Right ventricle myocardium inferior (tissue), 1 donor: ENCODE measurements at regions not wholly inside any gene's neighbourhood (a gene's known extent, or its start where the extent isn't known, plus 50 kb on each side); places are given as distances from the start of the nearest gene placed in this dataset.
"Not testable (repeated sequence)": the region's sequence is repeated elsewhere in the genome, so short reads cannot be mapped to it uniquely, and the experiment has no call there.

Experiments used
- ATAC-seq: fragments of 200-7000 bp; cut with Tn5 transposase; one replicate; pipeline ENCODE4 v1.9.1; 2020; ENCODE audit warnings: mild to moderate bottlenecking, moderate library complexity
- DNase-seq: peaks from one replicate; pipeline ENCODE4 v3.0.0; 2021; ENCODE audit errors: missing footprints
- intact Hi-C: fragments of 100-400 bp; cut with DNase I; formaldehyde crosslinking; loops from one replicate; pipeline ENCODE4 v1.11.0; 2022
- donor health status: DM: no; HTN: yes; CAD: no; lungs with severe emphysema.

DNA sequence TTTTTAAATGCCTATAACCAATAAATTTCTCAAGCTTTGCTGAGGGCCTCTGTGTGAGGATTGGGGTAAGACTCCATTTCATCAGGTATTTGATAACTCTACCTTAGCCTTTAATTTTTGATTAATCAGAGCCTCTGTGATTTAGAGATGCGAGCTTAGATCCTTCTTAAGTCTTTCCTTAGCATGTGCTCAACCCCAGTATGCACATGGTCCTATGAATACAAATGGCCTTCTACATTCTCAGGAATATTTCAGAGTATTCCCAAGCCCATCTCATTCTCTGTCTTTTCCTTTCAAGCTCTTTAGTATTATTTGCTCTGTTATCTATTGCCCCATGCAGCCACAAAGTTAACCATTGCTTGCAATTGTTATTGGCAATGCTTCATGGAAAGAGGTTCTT is 1407.7 kb downstream of the LRFN5 start:
- intact Hi-C loops: no loop called here
- ATAC-seq: no peak
- no peak for DNase-seq

DNA sequence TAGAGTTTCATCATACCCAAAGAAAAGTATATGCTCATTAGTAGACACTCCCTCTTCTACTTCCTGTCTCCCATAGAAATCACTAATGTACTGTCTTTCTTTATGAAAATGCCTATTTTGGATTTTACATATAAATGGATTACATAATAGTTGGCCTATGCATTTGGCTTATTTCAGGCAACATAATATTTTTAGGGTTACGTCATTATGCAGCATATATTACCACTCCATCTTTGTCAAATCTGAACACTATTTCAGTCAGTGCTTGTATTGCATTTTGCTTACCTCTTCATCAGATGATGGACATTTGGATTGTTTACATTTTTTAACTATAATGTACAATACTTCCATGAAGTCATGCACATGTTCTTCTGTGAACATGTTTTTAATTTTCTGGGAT is 1406.1 kb downstream of the LRFN5 start:
- intact Hi-C loops: no loop called here
- DNase-seq (no peak), ATAC-seq (no peak)

DNA sequence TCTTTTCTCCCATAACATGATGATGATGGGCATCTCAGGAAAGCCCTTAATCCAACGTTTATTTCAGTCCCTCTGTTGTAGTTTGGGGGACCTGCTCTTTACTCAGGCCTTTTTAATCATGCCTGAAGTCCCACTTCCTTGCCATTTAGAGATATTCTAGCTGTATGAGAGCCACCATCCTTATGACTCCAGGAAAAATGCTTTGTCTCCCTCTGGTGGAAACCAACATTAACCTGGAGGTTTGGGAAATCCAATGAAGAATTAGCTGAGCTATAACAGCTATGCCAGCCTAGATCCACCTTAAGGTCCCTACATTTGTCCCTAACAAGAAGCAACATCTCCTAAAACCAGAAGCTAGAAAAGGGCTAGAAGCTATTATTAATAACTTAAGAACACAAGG is 1399.1 kb downstream of the LRFN5 start:
- ATAC-seq (no peak), DNase-seq (no peak)
- intact Hi-C loops: no loop called here

DNA sequence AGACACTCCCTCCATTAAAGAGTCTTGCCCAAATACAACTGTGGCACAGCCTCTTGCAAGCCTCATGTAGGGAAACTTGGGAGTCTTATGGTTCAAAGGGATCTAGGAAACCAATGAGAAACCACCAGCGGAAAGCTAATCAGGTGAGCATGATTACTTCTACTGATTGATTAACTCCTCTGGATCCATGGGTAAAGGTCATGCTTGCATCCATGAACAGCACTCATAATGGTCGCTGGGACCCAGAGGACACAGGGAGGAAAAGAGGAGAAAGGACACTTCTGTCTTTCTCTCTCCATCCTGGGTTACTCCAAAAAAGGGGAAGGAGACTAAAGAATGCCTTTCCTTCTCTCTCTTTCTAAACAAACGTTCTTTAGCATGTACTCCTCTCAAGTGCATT is 1397.2 kb downstream of the LRFN5 start:
- ATAC-seq (no peak), DNase-seq (no peak)
- intact Hi-C loops: no loop called here

DNA sequence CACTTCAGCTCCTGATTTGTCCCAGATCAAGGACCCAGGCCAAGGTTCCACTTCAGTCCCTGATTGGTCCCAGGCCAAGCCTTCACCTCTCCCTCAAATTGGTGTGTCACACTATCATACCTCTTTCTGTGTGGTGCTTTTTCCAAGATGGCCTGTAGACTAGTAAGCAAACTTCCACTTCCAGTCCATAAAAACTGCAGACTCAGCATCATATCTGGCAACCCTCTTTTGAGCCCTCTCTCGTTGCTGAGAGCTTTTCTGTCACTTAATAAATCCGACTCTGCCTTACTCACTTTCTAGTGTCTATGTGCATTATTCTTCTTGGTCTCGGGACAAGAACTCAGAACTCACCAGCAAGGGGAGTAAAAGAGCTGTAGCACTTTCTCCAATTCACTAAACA is 1395.1 kb downstream of the LRFN5 start:
- intact Hi-C loops: no loop called here
- ATAC-seq (no peak), DNase-seq (no peak)

DNA sequence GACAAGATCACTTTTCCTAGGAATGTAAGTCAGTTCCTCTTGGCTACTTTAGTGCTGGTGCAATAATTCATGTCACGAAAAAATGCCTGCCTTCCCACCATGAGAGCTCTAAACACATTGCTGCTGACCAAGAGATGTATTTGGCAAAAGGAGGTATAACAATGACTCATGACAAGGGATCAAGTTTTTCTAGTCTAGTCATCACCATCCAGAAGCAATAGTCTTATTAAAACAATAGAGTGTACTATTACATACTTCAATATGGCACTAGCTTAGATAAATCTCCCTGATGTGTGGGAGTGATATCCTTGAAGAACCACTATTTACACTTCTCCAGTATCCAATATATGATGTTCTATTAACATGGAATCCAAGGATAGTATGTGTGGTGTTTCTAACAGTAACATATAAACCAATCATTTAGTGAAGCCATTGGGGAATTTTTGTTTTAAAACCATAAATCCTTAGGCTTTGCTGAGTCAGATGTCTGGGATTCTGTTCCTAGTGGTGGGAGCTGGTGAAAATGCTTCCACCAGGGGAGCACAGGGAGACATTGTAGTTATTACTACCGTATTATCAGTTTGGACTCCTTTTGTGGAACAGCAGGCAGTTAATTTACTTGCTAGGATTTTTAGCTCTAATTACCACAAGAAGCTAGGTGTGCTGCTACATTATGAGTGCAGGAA is 1387.5 kb downstream of the LRFN5 start:
- DNase-seq (no peak), ATAC-seq (no peak)
- intact Hi-C loops: no loop called here

DNA sequence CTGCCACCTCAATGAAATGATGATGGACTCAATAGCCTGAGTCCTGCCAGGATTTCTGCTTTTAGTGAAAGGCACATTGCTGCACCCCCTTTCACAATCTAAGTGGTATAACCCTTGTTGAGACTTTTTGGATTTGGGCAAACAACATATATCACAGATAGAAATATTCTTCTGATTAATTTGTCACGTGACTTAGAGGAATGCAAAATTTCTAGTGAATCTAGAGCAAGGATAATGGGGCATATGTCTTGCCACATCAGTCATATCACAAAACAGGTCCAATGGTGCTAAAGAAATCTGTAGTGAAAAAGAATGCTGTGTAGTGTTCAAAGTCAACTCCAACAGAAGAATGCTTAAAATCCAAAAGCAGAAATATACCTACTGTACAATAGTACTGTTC is 1386.3 kb downstream of the LRFN5 start:
- intact Hi-C loops: no loop called here
- DNase-seq (no peak), ATAC-seq (no peak)

DNA sequence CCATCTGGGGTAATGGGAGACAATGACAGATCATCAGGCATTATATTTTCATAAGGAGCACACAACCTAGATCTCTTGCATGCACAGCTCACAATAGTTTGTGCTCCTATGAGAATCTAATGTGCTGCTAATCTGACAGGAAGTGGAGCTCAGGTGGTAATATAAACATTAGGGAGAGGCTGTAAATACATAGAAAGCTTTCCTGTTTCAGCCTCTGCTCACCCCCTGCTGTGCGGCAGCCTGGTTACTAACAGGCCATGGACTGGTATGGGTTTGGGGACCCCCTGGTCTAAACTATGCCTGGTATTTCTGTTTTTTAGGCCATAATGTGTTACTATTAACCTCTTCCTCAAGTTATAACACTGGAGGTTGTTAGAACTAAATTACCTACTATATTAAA is 1373.7 kb downstream of the LRFN5 start:
- intact Hi-C loops: no loop called here
- ATAC-seq (no peak), DNase-seq (no peak)

DNA sequence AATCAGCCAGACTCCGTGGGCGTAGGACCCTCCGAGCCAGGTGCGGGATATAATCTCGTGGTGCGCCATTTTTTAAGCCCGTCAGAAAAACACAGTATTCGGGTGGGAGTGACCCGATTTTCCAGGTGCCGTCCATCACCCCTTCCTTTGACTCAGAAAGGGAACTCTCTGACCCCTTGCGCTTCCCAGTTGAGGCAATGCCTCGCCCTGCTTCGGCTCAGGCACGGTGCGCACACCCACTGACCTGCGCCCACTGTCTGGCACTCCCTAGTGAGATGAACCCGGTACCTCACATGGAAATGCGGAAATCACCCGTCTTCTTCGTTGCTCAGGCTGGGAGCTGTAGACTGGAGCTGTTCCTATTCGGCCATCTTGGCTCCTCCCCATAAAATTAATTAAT is 1366.5 kb downstream of the LRFN5 start:
- ATAC-seq, intact Hi-C loops: not testable (repeated sequence)
- peak; percentile 37 for DNase-seq

DNA sequence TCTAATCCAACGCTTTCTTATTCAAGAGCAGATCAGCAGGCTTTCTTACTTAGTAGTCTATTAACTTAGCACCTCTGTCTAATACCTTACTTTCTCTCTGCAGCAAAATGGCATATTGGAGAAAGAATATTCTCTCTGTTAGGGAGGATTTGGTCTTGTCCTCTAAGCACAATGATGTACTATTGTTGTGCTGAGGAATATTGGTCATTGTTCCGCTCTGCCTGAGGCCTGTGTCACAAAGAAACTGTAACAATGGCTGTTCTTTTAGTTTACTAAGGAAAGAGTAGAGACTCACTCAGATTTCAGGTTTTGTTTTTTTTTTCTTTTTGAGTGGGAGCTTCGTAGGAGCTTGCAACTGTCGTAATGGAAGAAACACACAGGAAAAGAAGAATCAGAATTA is 1358.8 kb downstream of the LRFN5 start:
- intact Hi-C loops: no loop called here
- DNase-seq: no peak
- ATAC-seq: no peak

DNA sequence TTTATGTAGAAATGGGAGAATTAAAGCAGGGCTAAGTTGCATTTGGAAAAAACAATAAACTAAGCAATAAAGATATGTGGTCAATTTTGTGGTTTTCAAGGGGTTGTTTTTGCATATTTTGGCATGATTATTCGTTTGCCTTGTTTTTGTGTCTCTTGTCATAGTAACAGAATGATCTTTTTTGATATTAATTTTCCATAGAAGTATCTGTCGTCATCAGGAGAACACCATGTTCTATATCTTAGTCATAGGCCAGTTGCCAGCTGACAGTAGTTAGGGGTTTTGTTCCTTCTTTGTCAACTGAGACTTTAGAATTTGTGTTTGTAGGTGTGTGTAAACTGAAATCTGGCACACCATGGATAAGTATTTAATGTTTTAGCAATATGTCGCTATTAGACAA is 1354.8 kb downstream of the LRFN5 start:
- intact Hi-C loops: no loop called here
- ATAC-seq (no peak), DNase-seq (no peak)

DNA sequence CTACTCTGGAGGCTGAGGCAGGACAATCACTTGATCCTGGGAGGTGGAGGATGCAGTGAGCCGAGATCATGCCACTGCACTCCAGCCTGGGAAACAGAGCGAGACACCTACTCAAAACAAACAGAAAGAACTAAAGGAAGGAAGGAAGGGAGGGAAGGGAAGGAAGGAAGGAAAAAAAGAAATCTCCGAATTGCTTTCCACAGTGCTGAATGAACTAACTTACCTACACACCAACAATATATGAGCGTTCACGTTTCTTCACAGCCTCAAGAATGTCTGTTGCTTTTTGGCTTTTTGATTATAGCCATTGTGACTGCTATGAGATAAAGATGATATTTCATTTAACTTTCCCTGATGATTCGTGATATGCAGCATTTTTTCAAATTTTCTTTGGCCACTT is 1343.7 kb downstream of the LRFN5 start:
- no peak for ATAC-seq
- no peak for DNase-seq
- intact Hi-C loops: no loop called here

DNA sequence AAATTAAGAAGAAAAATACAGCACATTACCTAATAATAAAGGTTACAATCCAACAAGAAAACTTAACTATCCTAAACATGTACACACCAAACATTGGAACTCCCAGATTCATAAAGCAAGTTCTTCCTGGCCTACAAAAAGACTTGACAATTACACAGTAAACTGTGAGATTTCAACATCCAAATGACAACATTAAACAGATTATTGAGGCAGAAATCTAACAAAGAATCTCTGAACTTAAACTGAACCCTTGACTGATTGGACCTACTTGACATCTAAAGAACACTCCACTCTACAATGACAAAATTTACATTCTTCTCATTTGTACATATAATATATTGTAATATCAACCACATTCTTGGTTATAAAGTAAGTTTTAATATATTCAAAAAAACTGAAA is 1341.3 kb downstream of the LRFN5 start:
- no peak for DNase-seq
- ATAC-seq: no peak
- intact Hi-C loops: no loop called here

DNA sequence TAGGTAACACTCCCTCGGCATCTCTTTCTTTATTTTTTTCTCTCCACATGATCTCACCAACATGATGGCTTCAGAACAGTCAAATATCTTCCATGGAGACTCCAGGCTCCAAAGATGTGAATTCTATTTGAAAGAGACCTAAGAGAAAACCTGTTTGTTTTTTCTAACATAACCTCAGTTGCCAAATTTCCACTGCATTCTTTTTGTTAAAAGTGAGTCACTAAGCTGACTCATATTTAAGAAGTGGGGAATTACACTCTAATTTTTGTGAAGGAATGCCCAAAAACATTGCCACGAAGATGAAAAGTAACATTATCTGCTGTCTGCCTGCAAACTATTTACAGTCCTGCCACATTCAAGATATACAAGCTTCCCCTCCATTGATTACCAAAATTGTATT is 1337.6 kb downstream of the LRFN5 start:
- intact Hi-C loops: no loop called here
- no peak for DNase-seq
- no peak for ATAC-seq

DNA sequence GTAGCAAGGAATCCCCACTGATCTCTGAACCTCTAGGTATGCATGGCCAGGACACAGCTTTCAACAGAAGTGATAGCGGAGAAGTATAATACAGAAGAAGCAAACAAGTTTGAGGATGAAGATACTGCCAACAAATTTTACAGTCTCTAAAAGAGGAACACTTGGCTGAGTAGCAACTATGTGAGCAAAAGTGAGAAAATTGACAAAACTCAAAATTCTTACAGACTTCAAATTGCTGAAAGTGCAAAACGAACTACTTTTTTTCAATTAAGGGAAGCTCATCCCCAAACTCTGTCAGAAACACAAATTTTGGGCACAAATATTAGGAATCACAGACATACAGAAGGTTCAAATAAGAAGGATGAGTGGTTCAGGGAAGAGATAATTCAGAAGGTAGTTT is 1324.6 kb downstream of the LRFN5 start:
- DNase-seq (no peak), ATAC-seq (no peak)
- intact Hi-C loops: no loop called here

DNA sequence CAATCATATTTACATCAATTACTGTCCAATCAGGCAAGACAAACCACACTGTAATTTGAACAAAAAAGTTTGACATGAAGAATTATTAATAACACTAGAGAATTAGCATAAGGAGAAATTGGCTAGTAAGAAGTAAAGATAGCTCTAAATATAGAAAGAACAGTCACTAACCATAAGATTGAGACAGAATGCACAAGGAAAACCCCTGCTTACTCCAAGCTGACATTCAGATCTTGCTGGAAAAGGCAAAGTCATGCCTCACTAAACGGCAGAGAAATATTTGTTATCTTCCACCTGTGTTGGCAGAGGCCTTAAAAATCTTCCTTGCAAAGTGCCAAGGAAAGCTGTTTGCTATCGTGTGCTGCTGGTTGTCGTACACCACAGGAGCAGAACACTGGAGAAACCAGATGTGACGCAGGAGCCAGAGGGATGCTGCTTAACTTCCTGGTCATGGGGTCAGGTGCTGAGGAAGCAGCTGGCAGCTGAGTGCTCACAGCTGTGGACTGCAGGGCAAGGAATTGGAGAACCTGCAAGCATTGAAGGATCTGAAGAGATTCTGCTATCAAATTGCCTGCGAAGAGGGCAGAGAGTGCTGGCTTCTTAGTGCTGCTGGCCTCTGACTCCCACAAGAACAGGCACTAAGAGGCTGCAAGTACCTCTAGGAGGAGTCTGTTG is 1323.3 kb downstream of the LRFN5 start:
- intact Hi-C loops: no loop called here
- ATAC-seq (no peak), DNase-seq (peak; percentile 62)

DNA sequence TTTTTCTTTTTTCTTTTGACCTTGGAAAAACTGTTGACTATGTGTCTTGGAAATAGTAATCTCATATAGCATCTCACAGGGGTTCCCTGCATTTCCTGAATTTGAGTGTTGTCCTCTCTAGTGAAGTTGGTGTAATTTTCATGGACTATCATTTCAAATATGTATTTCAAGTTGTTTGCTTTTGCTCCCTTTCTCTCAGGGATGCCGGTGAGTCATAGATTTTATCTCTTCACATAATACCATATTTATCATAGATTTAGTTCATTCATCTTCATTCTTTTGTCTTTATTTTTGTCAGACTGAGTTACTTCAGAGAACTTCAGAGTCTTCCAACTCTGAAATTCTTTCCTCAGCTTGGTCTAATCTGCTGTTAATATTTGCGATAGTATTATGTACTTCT is 1320.6 kb downstream of the LRFN5 start:
- no peak for ATAC-seq
- intact Hi-C loops: no loop called here
- DNase-seq: no peak

DNA sequence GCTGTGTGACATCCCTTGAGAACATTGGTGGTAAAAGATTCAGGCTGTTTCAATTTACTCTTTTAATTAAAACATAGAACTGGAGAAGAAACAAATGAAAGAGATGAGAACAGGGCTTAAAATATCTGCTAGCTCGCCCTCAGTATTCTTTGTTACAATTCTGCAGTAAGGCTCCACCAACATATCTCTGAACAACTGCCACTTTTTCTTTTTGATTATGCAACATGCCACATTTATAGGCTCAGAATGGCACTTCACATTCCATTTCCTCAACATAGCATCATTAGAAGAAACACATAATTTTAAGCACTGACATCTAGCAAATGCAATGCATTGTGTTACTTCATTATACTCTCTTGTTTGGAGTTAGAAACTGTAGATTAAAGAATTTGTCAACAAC is 1315.2 kb downstream of the LRFN5 start:
- no peak for ATAC-seq
- intact Hi-C loops: no loop called here
- DNase-seq: no peak

DNA sequence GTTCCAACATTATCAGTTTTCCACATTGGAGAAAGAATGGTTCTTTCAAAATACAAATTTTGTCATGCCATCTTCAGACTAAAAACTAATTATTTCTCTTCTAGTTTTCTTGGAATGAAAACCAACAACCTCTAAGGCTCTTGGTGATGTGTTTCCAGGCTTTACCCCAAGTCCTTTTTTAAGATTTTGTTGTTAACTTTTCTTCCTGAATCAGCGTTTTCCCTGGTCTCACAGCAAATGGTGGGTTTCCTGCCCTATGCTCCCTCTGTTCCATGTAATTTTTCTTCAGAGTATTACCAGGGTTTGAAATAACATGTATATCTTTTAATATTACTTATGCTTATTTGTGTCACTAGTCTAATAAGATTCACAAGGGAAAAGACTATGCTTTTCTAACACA is 1311.9 kb downstream of the LRFN5 start:
- intact Hi-C loops: no loop called here
- ATAC-seq: no peak
- no peak for DNase-seq

DNA sequence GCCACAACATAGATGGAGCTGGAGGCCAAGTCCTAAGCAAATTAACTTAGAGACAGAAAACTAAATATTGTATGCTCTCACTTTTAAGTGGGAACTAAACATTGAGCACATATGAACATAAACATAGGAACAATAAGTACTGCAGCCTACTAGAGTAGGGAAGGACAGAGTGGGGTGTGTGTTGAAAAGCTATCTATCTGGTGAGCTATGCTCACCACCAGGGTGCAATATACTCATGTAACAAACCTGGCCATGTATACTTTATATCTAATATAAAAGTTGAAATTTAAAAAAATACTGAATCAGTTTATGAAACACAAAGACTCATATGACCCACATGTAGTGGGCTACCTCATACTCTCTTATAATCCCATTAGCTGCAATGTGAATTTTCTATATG is 1305.0 kb downstream of the LRFN5 start:
- ATAC-seq (no peak), DNase-seq (no peak)
- intact Hi-C loops: no loop called here

DNA sequence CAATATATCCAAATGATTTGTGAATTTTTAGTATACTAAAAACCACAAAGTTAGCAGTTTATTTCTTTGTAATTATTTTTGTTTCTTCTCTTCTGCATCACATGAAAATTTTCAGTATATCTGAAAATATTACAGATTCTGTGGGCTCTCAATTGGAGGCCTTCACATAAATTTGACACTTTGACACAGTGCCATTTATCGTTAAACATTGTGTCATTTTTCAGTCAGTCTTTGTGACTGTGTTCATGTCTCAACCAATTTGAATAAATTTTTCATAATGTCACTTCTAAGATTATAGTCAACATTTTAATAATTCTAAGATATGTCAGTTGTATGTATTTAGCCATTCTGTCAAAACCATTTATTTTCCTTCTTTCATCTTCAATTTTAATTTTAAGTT is 1303.0 kb downstream of the LRFN5 start:
- intact Hi-C loops: no loop called here
- ATAC-seq (no peak), DNase-seq (no peak)
